ENCODE measurements at regions not wholly inside any gene's neighbourhood (a gene's known extent, or its start where the extent isn't known, plus 50 kb on each side); places are given as distances from the start of the nearest gene placed in this dataset.
"Not testable (repeated sequence)": the region's sequence is repeated elsewhere in the genome, so short reads cannot be mapped to it uniquely, and the experiment has no call there.

GRCh38 chr21:35520302-35520701, 471.2 kb upstream of the RUNX1 start:
- TF ChIP-seq CTCF (IDR thresholded peaks at IDR 0.05; ENCODE audit: insufficient read depth, low read depth, low read length): no peak
- DNase-seq (ENCODE audit: low read depth): peak; percentile 33
- no peak overlapping the region for H3K4me3 ChIP-seq (ENCODE audit: low read depth, low read length)

GRCh38 chr21:35517865-35518264, 468.8 kb upstream of the RUNX1 start:
- no peak overlapping the region for H3K4me3 ChIP-seq (ENCODE audit: low read depth, low read length)
- DNase-seq (ENCODE audit: low read depth): no peak
- no peak for TF ChIP-seq CTCF (IDR thresholded peaks at IDR 0.05; ENCODE audit: insufficient read depth, low read depth, low read length)

GRCh38 chr21:35516292-35516691, 467.2 kb upstream of the RUNX1 start:
- H3K4me3 ChIP-seq (ENCODE audit: low read depth, low read length); DNase-seq (ENCODE audit: low read depth): not testable (repeated sequence)

- DNase-seq (ENCODE audit: low read depth): peak; percentile 72
- H3K4me3 ChIP-seq (ENCODE audit: low read depth, low read length): no peak overlapping the region
- TF ChIP-seq CTCF (IDR thresholded peaks at IDR 0.05; ENCODE audit: insufficient read depth, low read depth, low read length): no peak
Measured at GRCh38 chr21:35512346-35512745, 463.2 kb upstream of the RUNX1 start.

GRCh38 chr21:35511696-35512162, 462.6 kb upstream of the RUNX1 start:
- no peak overlapping the region for H3K4me3 ChIP-seq (ENCODE audit: low read depth, low read length)
- no peak for TF ChIP-seq CTCF (IDR thresholded peaks at IDR 0.05; ENCODE audit: insufficient read depth, low read depth, low read length)
- DNase-seq (ENCODE audit: low read depth): peak; percentile 68

- H3K4me3 ChIP-seq (ENCODE audit: low read depth, low read length): no peak overlapping the region
- DNase-seq (ENCODE audit: low read depth): peak; percentile 45
- TF ChIP-seq CTCF (IDR thresholded peaks at IDR 0.05; ENCODE audit: insufficient read depth, low read depth, low read length): no peak
Measured at GRCh38 chr21:35510957-35511695, 462.0 kb upstream of the RUNX1 start.

- DNase-seq (ENCODE audit: low read depth): no peak
- no peak for TF ChIP-seq CTCF (IDR thresholded peaks at IDR 0.05; ENCODE audit: insufficient read depth, low read depth, low read length)
- H3K4me3 ChIP-seq (ENCODE audit: low read depth, low read length): no peak overlapping the region
Measured at GRCh38 chr21:35510294-35510693, 461.2 kb upstream of the RUNX1 start.

Measured in fibroblast of villous mesenchyme (primary cell).